ENCODE measurements at regions not wholly inside any gene's neighbourhood (a gene's known extent, or its start where the extent isn't known, plus 50 kb on each side); places are given as distances from the start of the nearest gene placed in this dataset.
"Not testable (repeated sequence)": the region's sequence is repeated elsewhere in the genome, so short reads cannot be mapped to it uniquely, and the experiment has no call there.

DNA sequence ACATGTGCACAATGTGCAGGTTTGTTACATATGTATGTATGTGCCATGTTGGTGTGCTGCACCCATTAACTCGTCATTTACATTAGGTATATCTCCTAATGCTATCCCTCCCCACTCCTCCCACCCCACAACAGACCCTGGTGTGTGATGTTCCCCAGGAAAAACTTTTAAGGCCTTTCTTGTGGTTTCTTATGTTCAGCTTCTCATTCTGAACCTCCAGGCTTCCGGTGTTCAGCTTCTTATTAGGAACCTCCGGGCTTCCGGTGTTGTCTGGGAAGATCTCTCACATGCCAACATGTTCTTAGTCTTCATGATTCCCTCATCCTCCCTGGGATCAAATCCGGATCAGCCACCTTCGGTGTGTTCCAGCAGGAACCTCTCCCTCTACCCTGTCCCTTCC is 338.8 kb upstream of the IRX2 start:
- TF ChIP-seq, protein P1, sequence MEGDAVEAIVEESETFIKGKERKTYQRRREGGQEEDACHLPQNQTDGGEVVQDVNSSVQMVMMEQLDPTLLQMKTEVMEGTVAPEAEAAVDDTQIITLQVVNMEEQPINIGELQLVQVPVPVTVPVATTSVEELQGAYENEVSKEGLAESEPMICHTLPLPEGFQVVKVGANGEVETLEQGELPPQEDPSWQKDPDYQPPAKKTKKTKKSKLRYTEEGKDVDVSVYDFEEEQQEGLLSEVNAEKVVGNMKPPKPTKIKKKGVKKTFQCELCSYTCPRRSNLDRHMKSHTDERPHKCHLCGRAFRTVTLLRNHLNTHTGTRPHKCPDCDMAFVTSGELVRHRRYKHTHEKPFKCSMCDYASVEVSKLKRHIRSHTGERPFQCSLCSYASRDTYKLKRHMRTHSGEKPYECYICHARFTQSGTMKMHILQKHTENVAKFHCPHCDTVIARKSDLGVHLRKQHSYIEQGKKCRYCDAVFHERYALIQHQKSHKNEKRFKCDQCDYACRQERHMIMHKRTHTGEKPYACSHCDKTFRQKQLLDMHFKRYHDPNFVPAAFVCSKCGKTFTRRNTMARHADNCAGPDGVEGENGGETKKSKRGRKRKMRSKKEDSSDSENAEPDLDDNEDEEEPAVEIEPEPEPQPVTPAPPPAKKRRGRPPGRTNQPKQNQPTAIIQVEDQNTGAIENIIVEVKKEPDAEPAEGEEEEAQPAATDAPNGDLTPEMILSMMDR (IDR thresholded peaks at IDR 0.05) = not testable (repeated sequence)
- TF ChIP-seq EZH2 (IDR thresholded peaks at IDR 0.05; ENCODE audit: borderline replicate concordance, insufficient read depth, low read depth, low read length, poor library complexity, severe bottlenecking) = not testable (repeated sequence)
